ENCODE measurements at regions not wholly inside any gene's neighbourhood (a gene's known extent, or its start where the extent isn't known, plus 50 kb on each side); places are given as distances from the start of the nearest gene placed in this dataset.

DNA sequence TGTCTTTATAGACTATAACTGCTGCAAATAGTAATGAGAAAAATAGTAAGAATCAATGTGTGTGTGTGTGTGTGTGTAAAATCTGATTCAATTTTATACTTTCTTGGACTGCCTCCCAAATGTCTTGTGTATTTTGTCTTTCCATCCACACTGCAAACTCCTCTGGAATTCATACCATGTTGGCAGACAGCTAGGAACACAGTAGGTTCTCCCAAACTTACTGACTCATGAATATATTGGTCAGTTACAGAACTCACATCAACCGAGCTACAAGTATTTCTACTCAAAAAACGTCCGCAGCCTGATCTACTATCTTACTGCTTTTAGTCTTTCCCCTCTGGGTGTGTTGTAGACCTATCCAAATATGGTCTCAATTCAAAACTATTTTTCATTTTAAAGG, 542.7 kb upstream of the PSMD7 start:
- Histone ChIP-seq H3K27me3 (ENCODE audit: low read length) (peaks cover 14% of the 10 kb centered on the region), H2AFZ (ENCODE audit: low read length) (no peak overlapping the region), H3K4me1 (ENCODE audit: insufficient read depth, low read length) (no peaks in the 10 kb centered on the region), H3K4me2 (ENCODE audit: low read length) (no peak overlapping the region), H3K79me2 (ENCODE audit: low read length) (no peaks in the 10 kb centered on the region), H3K36me3 (ENCODE audit: low read depth, low read length) (no peaks in the 10 kb centered on the region), H3K9ac (ENCODE audit: low read length) (no peak overlapping the region), H3K9me2 (replicated peaks; ENCODE audit: low read length) (no peaks in the 10 kb centered on the region), H3K27ac (ENCODE audit: low read length) (no peak overlapping the region), H3F3A (ENCODE audit: low read length, unreplicated experiment) (no peaks in the 10 kb centered on the region), H3K4me3 (ENCODE audit: low read length) (no peak overlapping the region), H3K9me3 (ENCODE audit: low read length) (no peaks in the 10 kb centered on the region), H4K20me1 (ENCODE audit: low read length) (no peaks in the 10 kb centered on the region)
- ChIA-PET CTCF (no interaction called here), POLR2A (ENCODE audit: unreplicated experiment) (no interaction called here)
- intact Hi-C loops (cut with micrococcal nuclease) = no loop called here
- ATAC-seq (no peak), DNase-seq (no peak)
- no TSS peak for BruUV-seq (replicated peaks)
- no peak for TF ChIP-seq CTCF (conservative IDR thresholded peaks at IDR 0.05; ENCODE audit: low read depth, low read length)
- TF ChIP-seq EZH2phosphoT487 (IDR thresholded peaks at IDR 0.05; ENCODE audit: borderline replicate concordance, low read length) = no peak
- TF ChIP-seq EZH2 (IDR thresholded peaks at IDR 0.05; ENCODE audit: low read length, unreplicated experiment) = no peak

- ATAC-seq = no peak
- ChIA-PET POLR2A (ENCODE audit: unreplicated experiment) (no interaction called here), CTCF (no interaction called here)
- no peaks in the 10 kb centered on the region for H3K79me2 ChIP-seq (ENCODE audit: low read length)
- no peaks in the 10 kb centered on the region for H3K9me3 ChIP-seq (ENCODE audit: low read length)
- no peaks in the 10 kb centered on the region for H3K9me2 ChIP-seq (replicated peaks; ENCODE audit: low read length)
- no peak for TF ChIP-seq EZH2phosphoT487 (IDR thresholded peaks at IDR 0.05; ENCODE audit: borderline replicate concordance, low read length)
- no peak for TF ChIP-seq CTCF (conservative IDR thresholded peaks at IDR 0.05; ENCODE audit: low read depth, low read length)
- TF ChIP-seq EZH2 (IDR thresholded peaks at IDR 0.05; ENCODE audit: low read length, unreplicated experiment) = no peak
- no peaks in the 10 kb centered on the region for H3F3A ChIP-seq (ENCODE audit: low read length, unreplicated experiment)
- no peak overlapping the region for H3K9ac ChIP-seq (ENCODE audit: low read length)
- H3K27ac ChIP-seq (ENCODE audit: low read length) = no peak overlapping the region
- no peak overlapping the region for H2AFZ ChIP-seq (ENCODE audit: low read length)
- no peak overlapping the region for H3K4me3 ChIP-seq (ENCODE audit: low read length)
- H3K27me3 ChIP-seq (ENCODE audit: low read length) = peaks cover 14% of the 10 kb centered on the region
- no peaks in the 10 kb centered on the region for H4K20me1 ChIP-seq (ENCODE audit: low read length)
- BruUV-seq (replicated peaks) = no TSS peak
- H3K4me2 ChIP-seq (ENCODE audit: low read length) = no peak overlapping the region
- no peak for DNase-seq
- intact Hi-C loops (cut with micrococcal nuclease) = no loop called here
- no peaks in the 10 kb centered on the region for H3K4me1 ChIP-seq (ENCODE audit: insufficient read depth, low read length)
- no peaks in the 10 kb centered on the region for H3K36me3 ChIP-seq (ENCODE audit: low read depth, low read length)
Observed at GRCh38 chr16:73750639-73751038, 546.0 kb upstream of the PSMD7 start.

DNA sequence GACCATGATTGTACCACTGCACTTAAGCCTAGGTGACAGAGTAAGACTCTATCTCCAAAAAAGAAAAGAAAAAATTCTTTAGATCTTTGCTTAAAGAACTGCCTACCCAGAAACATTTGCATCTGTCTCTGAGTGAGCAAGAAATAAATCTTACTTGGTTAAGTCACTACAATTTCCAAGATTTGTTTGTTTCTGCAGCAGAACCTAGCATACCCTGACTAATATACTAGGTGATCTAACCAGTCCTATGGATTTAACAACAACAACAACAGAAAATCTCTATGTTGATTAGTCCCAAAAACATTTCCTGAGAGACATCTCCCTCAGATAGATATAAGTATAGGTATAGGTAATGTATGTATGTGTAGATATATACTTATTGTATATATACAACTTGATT, 549.3 kb upstream of the PSMD7 start:
- intact Hi-C loops (cut with micrococcal nuclease) = no loop called here
- CTCF ChIA-PET = no interaction called here
- H3K79me2 ChIP-seq (ENCODE audit: low read length) = no peaks in the 10 kb centered on the region

More for the DNA sequence above, 549.3 kb upstream of the PSMD7 start:
- DNase-seq (no peak), ATAC-seq (no peak)
- no peaks in the 10 kb centered on the region for H4K20me1 ChIP-seq (ENCODE audit: low read length)
- no peak overlapping the region for H3K27ac ChIP-seq (ENCODE audit: low read length)
- TF ChIP-seq EZH2 (IDR thresholded peaks at IDR 0.05; ENCODE audit: low read length, unreplicated experiment) = no peak
- TF ChIP-seq CTCF (conservative IDR thresholded peaks at IDR 0.05; ENCODE audit: low read depth, low read length) = no peak
- no peak for TF ChIP-seq EZH2phosphoT487 (IDR thresholded peaks at IDR 0.05; ENCODE audit: borderline replicate concordance, low read length)
- H3K4me3 ChIP-seq (ENCODE audit: low read length) = no peak overlapping the region
- H3F3A ChIP-seq (ENCODE audit: low read length, unreplicated experiment) = no peaks in the 10 kb centered on the region
- H3K4me1 ChIP-seq (ENCODE audit: insufficient read depth, low read length) = no peaks in the 10 kb centered on the region
- POLR2A ChIA-PET (ENCODE audit: unreplicated experiment) = no interaction called here
- no peaks in the 10 kb centered on the region for H3K27me3 ChIP-seq (ENCODE audit: low read length)
- no peaks in the 10 kb centered on the region for H3K9me2 ChIP-seq (replicated peaks; ENCODE audit: low read length)
- H2AFZ ChIP-seq (ENCODE audit: low read length) = no peak overlapping the region
- no TSS peak for BruUV-seq (replicated peaks)
- H3K9ac ChIP-seq (ENCODE audit: low read length) = no peak overlapping the region
- no peaks in the 10 kb centered on the region for H3K9me3 ChIP-seq (ENCODE audit: low read length)
- no peaks in the 10 kb centered on the region for H3K36me3 ChIP-seq (ENCODE audit: low read depth, low read length)
- H3K4me2 ChIP-seq (ENCODE audit: low read length) = no peak overlapping the region

Data from PC-3 (cell line).